ENCODE measurements at regions not wholly inside any gene's neighbourhood (a gene's known extent, or its start where the extent isn't known, plus 50 kb on each side); places are given as distances from the start of the nearest gene placed in this dataset.

DNA sequence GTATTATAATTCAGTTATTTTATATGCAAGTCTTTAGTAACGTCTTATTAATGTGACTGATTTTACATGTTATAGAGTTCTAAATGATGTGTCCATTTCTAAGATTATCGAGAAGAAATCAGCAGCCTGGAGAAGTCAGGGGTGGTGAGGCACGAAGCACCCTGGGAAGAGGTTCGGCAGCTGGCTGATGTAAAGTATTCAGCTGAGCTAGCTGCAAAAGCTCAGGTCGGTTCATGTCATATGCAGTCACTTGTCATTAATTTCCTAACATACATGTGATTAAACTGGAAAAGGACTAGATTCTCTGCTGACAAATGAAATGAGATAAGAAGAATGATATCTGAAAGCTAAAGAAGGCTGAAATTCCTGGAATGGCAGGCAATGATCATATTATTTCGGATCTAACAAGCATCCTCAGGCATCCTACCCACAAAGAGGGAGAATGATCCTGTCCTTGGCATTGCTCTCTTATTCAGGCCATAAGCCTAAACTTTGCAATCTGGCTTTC lies 383.0 kb upstream of the SLITRK1 start:
- ATAC-seq (ENCODE audit: low FRiP score in 2 of 2) = no peak
- H3K27ac ChIP-seq = no peak overlapping the region
- H3K4me3 ChIP-seq = no peak overlapping the region
- no peaks in the 10 kb centered on the region for H3K9me3 ChIP-seq
- H3K4me1 ChIP-seq = no peaks in the 10 kb centered on the region
- no peak for DNase-seq
- H3K36me3 ChIP-seq = no peaks in the 10 kb centered on the region
- no peaks in the 10 kb centered on the region for H3K27me3 ChIP-seq
- no peak for TF ChIP-seq POLR2AphosphoS5 (IDR thresholded peaks at IDR 0.05)
- TF ChIP-seq, protein P1, sequence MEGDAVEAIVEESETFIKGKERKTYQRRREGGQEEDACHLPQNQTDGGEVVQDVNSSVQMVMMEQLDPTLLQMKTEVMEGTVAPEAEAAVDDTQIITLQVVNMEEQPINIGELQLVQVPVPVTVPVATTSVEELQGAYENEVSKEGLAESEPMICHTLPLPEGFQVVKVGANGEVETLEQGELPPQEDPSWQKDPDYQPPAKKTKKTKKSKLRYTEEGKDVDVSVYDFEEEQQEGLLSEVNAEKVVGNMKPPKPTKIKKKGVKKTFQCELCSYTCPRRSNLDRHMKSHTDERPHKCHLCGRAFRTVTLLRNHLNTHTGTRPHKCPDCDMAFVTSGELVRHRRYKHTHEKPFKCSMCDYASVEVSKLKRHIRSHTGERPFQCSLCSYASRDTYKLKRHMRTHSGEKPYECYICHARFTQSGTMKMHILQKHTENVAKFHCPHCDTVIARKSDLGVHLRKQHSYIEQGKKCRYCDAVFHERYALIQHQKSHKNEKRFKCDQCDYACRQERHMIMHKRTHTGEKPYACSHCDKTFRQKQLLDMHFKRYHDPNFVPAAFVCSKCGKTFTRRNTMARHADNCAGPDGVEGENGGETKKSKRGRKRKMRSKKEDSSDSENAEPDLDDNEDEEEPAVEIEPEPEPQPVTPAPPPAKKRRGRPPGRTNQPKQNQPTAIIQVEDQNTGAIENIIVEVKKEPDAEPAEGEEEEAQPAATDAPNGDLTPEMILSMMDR (IDR thresholded peaks at IDR 0.05) = no peak
- TF ChIP-seq POLR2A (IDR thresholded peaks at IDR 0.05) = no peak
- no peak for TF ChIP-seq EP300 (IDR thresholded peaks at IDR 0.05)
- WGBS, 2 donors = 65 to 75% methylated on average over 6 of the region's 6 CpGs

GRCh38 chr13:84263354-84264069 lies 381.2 kb upstream of the SLITRK1 start:
- H3K36me3 ChIP-seq = no peaks in the 10 kb centered on the region
- H3K4me3 ChIP-seq = no peak overlapping the region
- TF ChIP-seq EP300 (IDR thresholded peaks at IDR 0.05) (no peak), POLR2AphosphoS5 (IDR thresholded peaks at IDR 0.05) (no peak), POLR2A (IDR thresholded peaks at IDR 0.05) (no peak)
- TF ChIP-seq, protein P1 (IDR thresholded peaks at IDR 0.05) = no peak
- 79 to 85% methylated on average over 9 of the region's 9 CpGs for WGBS, 2 donors
- H3K27me3 ChIP-seq = no peaks in the 10 kb centered on the region
- H3K27ac ChIP-seq = no peak overlapping the region
- DNase-seq (no peak), ATAC-seq (ENCODE audit: low FRiP score in 2 of 2) (no peak)
- no peaks in the 10 kb centered on the region for H3K9me3 ChIP-seq
- no peaks in the 10 kb centered on the region for H3K4me1 ChIP-seq

- H3K9me3 ChIP-seq = peaks cover 0 to 4% (median 0%) of the 10 kb centered on the region in 4 donors
- no peak for ATAC-seq (ENCODE audit: low FRiP score in 2 of 2)
- H3K36me3 ChIP-seq = no peaks in the 10 kb centered on the region
- H3K27me3 ChIP-seq = no peaks in the 10 kb centered on the region
- DNase-seq = no peak
- TF ChIP-seq POLR2A (IDR thresholded peaks at IDR 0.05) (no peak), EP300 (IDR thresholded peaks at IDR 0.05) (no peak), POLR2AphosphoS5 (IDR thresholded peaks at IDR 0.05) (no peak)
- TF ChIP-seq, protein P1 (IDR thresholded peaks at IDR 0.05) = no peak
- no peak overlapping the region for H3K4me3 ChIP-seq
- WGBS, 2 donors = 76 to 91% methylated on average over 3 of the region's 3 CpGs
- no peak overlapping the region for H3K27ac ChIP-seq
- no peaks in the 10 kb centered on the region for H3K4me1 ChIP-seq
Measured at GRCh38 chr13:84255226-84255797, 373.0 kb upstream of the SLITRK1 start.

DNA sequence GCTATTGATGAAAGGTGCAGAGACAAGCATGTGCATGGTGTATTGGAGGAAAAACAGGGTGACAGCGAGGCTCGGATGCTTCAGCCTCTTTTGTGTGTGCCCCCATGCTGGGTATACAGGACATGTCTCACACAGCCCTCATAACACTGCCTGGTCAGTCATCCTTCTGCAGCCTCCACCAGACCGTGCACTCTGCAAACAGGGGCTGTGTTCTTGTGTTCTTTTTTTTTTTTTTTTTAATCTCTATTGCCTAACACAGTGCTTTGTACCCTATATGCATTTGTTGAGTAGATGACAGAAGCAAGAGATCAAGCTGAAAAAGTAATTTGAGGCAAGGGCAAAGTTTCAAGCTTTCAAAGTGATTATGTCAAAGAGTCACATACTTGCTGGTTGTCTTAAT lies 367.2 kb upstream of the SLITRK1 start:
- no peaks in the 10 kb centered on the region for H3K36me3 ChIP-seq
- ATAC-seq (ENCODE audit: low FRiP score in 2 of 2) (no peak), DNase-seq (no peak)
- TF ChIP-seq POLR2AphosphoS5 (IDR thresholded peaks at IDR 0.05) = no peak
- no peak for TF ChIP-seq POLR2A (IDR thresholded peaks at IDR 0.05)
- TF ChIP-seq, protein P1 (IDR thresholded peaks at IDR 0.05) = no peak
- TF ChIP-seq EP300 (IDR thresholded peaks at IDR 0.05) = no peak
- H3K27me3 ChIP-seq = no peaks in the 10 kb centered on the region
- peaks cover 0 to 4% (median 0%) of the 10 kb centered on the region in 4 donors for H3K9me3 ChIP-seq
- 66 to 75% methylated on average over 3 of the region's 3 CpGs for WGBS, 2 donors
- H3K4me1 ChIP-seq = no peaks in the 10 kb centered on the region
- H3K4me3 ChIP-seq = no peak overlapping the region
- no peak overlapping the region for H3K27ac ChIP-seq

Data from upper lobe of left lung (tissue), 6 donors.